HepG2 (cell line): ENCODE measurements at regions not wholly inside any gene's neighbourhood (a gene's known extent, or its start where the extent isn't known, plus 50 kb on each side); places are given as distances from the start of the nearest gene placed in this dataset.

Experiments
- BRCA1 ChIP-seq: sonication (generic); formaldehyde crosslinking; IDR thresholded peaks from 2 replicates; pipeline ENCODE4 v1.4.0; 2020; ENCODE audit warnings: missing genetic modification reagents
- CHCHD3 ChIP-seq: sonication (generic); formaldehyde crosslinking; IDR thresholded peaks from 2 replicates; pipeline ENCODE4 v1.8.0; 2022; ENCODE audit warnings: mild to moderate bottlenecking, missing genetic modification reagents, moderate library complexity
- HNRNPK ChIP-seq: fragments of 200-400 bp; formaldehyde crosslinking; IDR thresholded peaks from 2 replicates; pipeline ENCODE4 v1.6.1; 2018; ENCODE audit warnings: low read length, low read depth, moderate library complexity, mild to moderate bottlenecking; ENCODE audit not compliant: poor library complexity, severe bottlenecking
- LBX2 ChIP-seq: sonication (generic); formaldehyde crosslinking; IDR thresholded peaks from 2 replicates; pipeline ENCODE4 v1.5.0; 2020; ENCODE audit warnings: missing genetic modification reagents, mild to moderate bottlenecking, borderline replicate concordance
- THYN1 ChIP-seq: sonication (generic); formaldehyde crosslinking; IDR thresholded peaks from 2 replicates; pipeline ENCODE4 v1.8.1; 2023; ENCODE audit warnings: low read depth, mild to moderate bottlenecking, moderate library complexity, missing genetic modification reagents, borderline replicate concordance
- TIGD3 ChIP-seq: sonication (generic); formaldehyde crosslinking; IDR thresholded peaks from 2 replicates; pipeline ENCODE4 v1.5.1; 2020; ENCODE audit warnings: mild to moderate bottlenecking, missing genetic modification reagents, borderline replicate concordance
- TOPORS ChIP-seq: sonication (generic); formaldehyde crosslinking; IDR thresholded peaks from 2 replicates; pipeline ENCODE4 v1.8.0; 2023; ENCODE audit warnings: mild to moderate bottlenecking, missing genetic modification reagents
- ZBED4 ChIP-seq: sonication (generic); formaldehyde crosslinking; IDR thresholded peaks from 2 replicates; pipeline ENCODE4 v1.4.0; 2020; ENCODE audit warnings: missing genetic modification reagents, borderline replicate concordance
- ZMYM4 ChIP-seq: sonication (generic); formaldehyde crosslinking; IDR thresholded peaks from 2 replicates; pipeline ENCODE4 v1.8.1; 2023; ENCODE audit warnings: mild to moderate bottlenecking, missing genetic modification reagents

GRCh38 chrY:7966916-7967315, 1055.4 kb upstream of the AMELY start (continued):
- no peak for TF ChIP-seq ZBED4 (CRISPR knock-in tag)
- TF ChIP-seq BRCA1: no peak
- TF ChIP-seq ZMYM4 (CRISPR knock-in tag): no peak
- TF ChIP-seq LBX2 (CRISPR knock-in tag): no peak
- TF ChIP-seq TOPORS (CRISPR knock-in tag): no peak
- TF ChIP-seq HNRNPK: no peak
- TF ChIP-seq THYN1 (CRISPR knock-in tag): no peak
- no peak for TF ChIP-seq CHCHD3
- no peak for TF ChIP-seq TIGD3 (CRISPR knock-in tag)
